Stimulated activated CD4-positive, alpha-beta T cell treated with anti-CD3 and anti-CD28 coated beads, Interleukin-15, amount 100 ng/mL, for 24 hours (primary cell): ENCODE measurements at regions not wholly inside any gene's neighbourhood (a gene's known extent, or its start where the extent isn't known, plus 50 kb on each side); places are given as distances from the start of the nearest gene placed in this dataset.
"Not testable (repeated sequence)": the region's sequence is repeated elsewhere in the genome, so short reads cannot be mapped to it uniquely, and the experiment has no call there.

Experiments used
- DNase-seq: peaks from one replicate; pipeline ENCODE4 v3.0.0-alpha.2; 2020

- no peak for DNase-seq
Observed at GRCh38 chr6:11450037-11450436, 87.5 kb upstream of the TMEM170B start.

DNA sequence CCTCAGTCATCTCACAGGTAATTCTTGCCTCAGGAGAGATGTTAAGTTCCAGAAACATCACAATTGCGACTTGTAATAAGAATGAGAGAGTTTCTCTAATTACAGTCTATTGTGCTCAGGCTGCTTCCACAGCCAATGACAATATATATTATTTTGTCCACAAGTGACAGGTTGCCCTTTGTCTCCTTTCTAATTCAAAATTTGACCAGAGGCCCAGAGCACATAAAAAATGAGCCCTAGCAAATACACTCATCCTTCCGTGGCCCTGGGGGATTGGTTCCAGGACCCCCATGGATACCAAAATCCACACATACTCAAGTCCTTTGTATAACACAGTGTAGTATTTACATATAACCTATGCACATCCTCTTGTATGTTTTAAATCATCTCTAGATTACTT, 88.1 kb upstream of the TMEM170B start:
- DNase-seq, result no peak

- DNase-seq, result no peak
Observed at GRCh38 chr6:11448038-11448437, 89.5 kb upstream of the TMEM170B start.

DNA sequence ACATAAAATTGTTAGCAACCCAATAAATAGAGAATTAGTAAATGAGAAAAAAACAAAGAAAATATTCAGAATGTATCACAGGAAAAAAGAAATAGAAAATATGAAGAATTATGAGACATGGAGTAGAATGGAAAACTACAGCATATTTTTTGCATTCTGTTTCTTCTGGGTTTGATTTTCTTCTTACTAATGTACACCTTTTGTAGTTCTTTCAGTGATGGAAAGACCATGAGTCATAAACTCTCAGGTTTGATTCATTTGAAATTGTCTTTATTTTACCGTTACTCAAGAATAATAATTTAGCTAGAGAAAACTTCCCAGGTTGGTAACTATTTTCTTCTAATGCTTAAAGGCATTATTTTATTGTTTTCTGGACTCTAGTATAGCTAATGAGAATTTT, 90.3 kb upstream of the TMEM170B start:
- no peak for DNase-seq

DNA sequence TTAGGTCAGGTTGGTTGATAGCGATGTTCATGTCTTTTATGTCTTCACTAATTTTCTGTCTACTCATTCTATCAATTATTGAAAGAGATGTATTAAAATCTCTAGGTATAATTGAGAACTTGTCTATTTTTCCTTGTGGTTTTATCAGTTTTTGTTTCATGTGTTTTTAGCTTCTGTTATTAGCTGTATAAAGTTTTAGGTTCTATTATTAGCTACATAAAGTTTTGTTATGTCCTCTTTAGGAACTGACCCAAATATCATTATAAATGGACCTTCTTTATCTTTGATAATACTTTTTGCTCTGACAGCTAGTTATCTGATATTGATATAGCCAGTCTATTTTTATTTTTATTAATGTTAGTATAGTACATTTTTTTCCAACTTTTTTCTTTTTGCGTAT, 92.4 kb upstream of the TMEM170B start:
- DNase-seq, result no peak

DNA sequence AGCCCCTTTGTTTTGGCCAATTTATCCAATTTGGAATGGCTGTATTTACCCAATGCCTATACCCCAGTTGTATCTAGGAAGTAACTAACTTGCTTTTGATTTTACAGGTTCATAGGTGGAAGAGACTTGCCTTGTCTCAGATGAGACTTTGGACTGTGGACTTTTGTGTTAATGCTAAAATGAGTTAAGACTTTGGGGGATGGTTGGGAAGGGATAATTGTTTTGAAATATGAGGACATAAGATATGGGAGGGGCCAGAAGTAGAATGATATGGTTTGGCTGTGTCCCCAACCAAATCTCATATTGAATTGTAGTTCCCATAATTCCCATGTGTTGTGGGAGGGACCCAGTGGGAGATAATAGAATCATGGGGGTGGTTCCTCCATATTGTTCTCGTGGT, 94.4 kb upstream of the TMEM170B start:
- DNase-seq, result not testable (repeated sequence)

DNA sequence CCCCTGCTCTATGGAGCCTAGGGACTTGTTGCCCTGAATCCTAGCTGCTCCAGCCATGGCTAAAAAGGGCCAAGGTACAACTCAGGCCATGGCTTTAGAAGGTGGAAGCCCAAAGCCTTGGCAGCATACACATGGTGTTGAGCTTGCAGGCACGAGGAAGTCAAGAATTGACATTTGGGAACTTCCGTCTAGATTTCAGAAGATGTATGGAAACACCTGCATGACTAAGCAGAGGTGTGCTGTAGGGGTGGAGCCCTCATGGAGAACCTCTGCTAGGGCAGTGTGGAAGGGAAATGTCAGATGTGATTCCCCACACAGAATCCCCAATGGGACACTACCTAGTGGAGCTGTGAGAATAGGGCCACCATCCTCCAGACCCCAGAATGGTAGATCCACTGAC, 95.1 kb upstream of the TMEM170B start:
- DNase-seq, result no peak

- no peak for DNase-seq
Observed at GRCh38 chr6:11439876-11440275, 97.7 kb upstream of the TMEM170B start.

GRCh38 chr6:11439017-11439420, 98.5 kb upstream of the TMEM170B start:
- no peak for DNase-seq

DNA sequence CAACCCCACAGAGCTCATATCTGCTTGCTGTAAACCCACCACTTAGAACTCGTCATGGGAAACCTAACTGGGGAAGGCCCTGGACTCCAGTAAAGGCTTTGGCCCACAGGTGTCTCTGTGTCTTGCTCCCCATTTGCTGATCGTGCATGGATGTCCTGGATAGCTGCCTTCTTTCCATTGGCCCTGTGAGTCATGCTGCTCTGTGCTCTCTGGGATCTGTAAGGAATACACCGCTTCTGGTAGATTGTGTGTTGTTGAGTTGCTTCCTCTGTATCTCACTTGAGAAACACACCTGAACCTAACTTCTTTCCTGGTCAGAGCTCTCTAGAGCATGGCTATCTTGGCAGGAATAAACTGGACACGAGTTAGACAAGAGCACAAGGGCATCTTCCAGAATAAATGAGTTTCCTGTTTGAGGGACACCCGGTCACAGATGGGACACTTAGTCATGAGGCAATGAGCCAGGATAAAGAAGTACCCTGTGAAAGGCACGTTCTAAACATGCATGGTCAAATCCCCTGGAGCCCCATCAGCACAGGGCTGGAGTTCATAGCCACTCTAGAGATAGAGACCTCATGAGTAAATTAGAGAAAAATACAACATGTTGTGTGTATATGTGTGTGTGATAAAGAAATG, 99.6 kb upstream of the TMEM170B start:
- DNase-seq, result no peak

DNA sequence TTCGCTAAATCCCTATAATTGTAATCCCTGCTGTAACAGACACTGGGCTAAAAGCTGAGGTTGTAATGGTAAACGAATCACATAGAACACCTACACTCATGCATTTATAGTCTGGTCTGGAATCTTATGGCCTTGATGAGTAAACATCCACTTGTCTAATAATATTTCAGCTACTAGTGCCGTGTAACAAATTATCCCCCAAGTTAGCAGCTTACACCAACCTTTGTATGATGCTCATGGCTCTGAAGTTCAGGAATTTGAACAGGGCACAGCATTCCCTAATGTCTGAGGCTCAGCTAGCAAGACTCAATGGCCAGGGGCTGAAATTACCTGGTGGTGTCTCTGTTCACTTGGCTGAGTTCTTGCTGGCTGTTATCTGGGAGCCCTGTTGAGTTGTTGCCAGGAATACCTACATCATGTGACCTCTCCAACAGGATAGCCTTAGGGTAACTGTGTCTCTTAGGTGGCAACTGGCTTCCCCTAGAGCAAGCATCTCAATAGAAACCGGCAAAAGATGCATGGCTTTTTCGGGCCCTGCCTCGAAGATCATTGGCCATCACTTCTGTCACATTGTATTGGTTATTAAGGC, 100.9 kb upstream of the TMEM170B start:
- DNase-seq, result no peak

DNA sequence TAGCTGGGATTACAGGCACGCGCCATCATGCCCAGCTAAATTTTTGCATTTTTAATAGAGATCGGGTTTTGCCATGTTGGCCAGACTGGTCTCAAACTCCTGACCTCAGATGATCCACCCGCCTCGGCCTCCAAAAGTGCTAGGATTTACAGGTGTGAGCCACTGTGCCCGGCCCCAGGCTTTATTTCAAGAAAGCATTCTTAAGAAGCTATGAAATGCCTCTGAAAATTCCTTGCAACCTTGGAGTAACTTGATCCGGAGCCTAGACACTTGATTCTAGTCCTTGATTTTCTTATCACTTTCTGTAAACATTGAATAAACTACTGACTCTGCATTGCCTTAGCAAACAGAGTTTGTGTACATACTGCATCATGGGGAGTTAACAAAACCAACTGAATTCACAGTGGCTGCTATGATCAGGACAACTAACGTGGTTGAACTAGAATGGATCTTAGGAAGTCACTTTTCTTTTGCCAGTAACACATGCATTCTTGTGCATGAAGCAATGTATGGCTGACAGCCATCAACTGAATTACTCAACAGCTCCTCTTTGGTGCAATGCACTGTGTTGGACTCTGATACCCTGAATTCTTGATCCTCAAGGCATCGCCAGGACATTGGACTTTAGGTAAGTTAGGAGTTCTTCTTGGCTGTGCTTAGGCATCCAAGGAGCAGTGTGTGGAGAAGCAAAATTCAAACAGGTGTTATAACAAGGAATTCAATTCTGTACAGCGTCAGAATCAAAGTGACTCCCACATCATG, 102.8 kb upstream of the TMEM170B start:
- DNase-seq, result no peak

DNA sequence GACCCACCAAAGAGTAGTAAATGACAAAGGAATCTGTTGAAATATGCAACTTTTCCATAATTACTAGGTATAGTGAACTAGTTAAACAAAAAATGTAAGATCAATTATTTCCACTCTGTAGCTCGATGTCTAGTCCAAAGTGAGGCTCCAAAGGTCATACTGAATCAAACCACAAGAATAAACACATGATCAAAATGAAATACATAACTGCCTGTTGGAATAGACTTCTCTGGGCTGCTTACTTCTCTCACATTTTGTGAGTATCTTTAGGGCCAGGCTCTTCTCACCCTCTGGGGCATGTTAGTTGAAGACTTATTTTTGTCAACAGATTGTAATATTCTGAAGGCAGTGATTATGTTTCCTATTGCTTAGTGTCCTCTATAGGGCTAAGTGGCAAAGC, 103.7 kb upstream of the TMEM170B start:
- DNase-seq, result no peak

DNA sequence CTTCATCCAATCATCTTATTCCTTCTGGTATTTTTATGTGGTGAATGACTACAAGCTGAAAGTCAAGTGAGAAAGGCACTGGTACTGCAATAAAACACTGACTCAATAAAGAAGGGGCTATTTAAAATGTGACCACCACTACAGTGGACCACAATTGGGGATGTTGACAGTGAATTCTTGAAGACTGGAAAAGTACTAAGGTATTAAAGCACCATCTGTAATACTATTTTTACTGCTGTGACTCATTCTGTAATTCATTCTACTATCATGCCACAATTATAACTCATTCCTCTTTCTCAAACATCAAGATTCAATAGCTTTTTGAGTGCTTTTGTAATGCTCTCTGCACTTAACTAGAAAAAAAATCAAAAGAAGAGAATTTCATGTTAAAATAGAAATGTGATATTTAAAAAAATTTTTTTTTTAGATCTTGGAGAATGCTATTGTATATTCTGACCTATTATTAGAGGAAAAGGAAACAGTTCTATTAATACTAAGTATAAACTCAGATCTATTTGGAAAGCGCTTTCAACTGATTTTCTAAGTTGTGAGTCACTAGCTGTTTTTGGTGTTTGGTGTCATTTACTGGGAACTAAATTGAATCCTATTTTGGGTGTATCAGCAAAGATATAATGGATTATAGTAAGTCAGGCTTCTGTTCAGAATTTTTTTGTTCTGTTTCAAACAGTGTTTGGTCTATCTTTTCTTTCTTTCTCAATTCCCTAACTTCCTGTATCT, 104.7 kb upstream of the TMEM170B start:
- DNase-seq, result no peak

DNA sequence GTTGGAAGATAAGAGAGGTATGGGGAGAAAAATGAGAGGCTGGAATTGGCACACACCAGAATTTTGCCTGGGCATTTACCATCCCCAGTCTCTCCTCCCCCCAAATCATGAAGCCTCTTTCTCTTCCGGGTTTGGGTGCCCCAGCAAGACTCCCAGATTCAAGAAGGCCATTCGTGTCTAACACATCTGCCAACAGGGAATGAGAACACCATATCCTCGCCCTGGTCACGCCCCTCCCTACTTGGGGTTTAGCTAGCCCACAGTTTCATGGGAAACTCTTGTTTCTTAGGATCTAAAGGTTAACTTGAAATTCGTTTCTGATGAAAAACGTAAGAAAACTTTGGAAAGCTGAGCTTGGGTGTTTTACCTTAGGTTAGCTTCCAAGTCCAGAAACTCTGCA, 105.5 kb upstream of the TMEM170B start:
- no peak for DNase-seq

- no peak for DNase-seq
Observed at GRCh38 chr6:11431455-11431937, 106.1 kb upstream of the TMEM170B start.

DNA sequence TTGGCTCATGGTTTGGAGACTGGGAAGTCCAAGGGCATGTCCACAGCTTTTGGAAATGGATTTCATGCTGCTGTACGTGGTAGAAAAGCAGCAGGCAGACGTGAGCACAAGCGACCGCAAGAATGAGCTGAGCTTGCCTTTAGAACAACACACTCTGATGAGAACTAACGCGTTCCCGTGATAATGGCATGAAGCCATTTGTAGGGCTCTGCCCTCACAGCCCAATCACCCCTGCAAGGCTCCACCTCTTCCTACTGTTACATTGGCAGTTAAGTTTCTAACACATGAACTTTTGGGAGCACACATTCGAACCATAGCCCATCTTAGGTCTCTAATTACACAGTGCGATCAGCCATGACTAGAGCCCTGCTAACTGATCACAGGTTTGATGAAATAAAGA, 107.5 kb upstream of the TMEM170B start:
- DNase-seq, result no peak

- DNase-seq, result no peak
Observed at GRCh38 chr6:11429577-11429976, 108.0 kb upstream of the TMEM170B start.

GRCh38 chr6:11428895-11429294, 108.7 kb upstream of the TMEM170B start:
- DNase-seq, result no peak

- DNase-seq, result no peak
Observed at GRCh38 chr6:11428371-11428770, 109.2 kb upstream of the TMEM170B start.

DNA sequence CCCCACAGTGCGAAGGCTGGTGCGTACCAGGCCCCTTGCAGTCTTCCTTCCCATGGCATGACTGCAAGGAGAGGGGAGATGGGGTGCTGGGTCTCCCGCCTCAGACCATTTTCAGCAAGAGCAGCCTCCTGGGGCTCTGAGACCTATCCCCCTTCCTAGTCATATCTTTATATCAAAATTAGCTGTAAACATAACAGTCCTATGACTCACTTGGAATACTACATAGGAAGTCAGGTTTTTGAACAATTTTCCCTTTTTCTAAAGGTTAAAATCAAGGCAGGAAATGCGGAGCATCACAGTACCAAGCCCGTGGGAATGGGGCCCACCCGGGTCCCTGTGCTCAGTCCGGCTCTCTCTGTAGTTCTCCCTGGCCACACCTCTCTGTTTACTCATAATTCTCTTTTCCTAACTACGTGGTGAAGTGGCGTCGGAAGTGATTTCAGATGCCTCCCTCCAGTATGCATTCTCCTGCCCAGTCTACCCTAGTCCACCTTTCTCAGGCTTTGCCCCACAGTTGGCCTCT, 109.8 kb upstream of the TMEM170B start:
- DNase-seq, result no peak

GRCh38 chr6:11427091-11427722, 110.3 kb upstream of the TMEM170B start:
- DNase-seq, result no peak

GRCh38 chr6:11426571-11426970, 111.0 kb upstream of the TMEM170B start:
- no peak for DNase-seq
